Right renal cortex interstitium (tissue), 3 donors: ENCODE measurements at regions not wholly inside any gene's neighbourhood (a gene's known extent, or its start where the extent isn't known, plus 50 kb on each side); places are given as distances from the start of the nearest gene placed in this dataset.
"Not testable (repeated sequence)": the region's sequence is repeated elsewhere in the genome, so short reads cannot be mapped to it uniquely, and the experiment has no call there.

ENCODE experiments used
- DNase-seq, 3 donors: peaks; one replicate each; pipeline ENCODE4 v3.0.0-alpha.2; 2013; ENCODE audit warnings: low read depth in 3 of 3, low spot score in 2 of 3

GRCh38 chr21:20187028-20187427, 811.2 kb upstream of the NCAM2 start:
- no peak for DNase-seq

GRCh38 chr21:20201323-20201722, 796.9 kb upstream of the NCAM2 start:
- DNase-seq: not testable (repeated sequence)

DNA sequence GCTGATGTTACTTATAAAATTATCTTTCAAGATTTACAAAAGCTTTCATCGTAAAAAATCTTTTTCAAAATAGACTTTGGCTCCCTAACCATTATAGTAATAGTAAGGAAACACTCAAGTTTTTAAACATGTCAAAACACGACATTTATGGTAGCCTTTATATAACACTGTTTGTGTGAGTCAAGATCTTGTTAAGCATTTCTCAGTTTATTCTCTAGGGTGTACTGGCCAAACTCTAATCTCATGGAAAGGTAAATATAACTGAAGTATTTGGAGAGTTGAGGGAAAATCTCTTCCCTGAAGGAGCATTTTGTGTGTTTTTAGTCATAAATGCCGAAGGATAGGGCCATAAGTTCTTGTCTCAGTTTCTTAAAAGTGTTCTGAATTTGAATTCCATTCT, 790.9 kb upstream of the NCAM2 start:
- DNase-seq: no peak

- no peak for DNase-seq
These were observed 782.2 kb upstream of the NCAM2 start for GRCh38 chr21:20215959-20216358.

DNA sequence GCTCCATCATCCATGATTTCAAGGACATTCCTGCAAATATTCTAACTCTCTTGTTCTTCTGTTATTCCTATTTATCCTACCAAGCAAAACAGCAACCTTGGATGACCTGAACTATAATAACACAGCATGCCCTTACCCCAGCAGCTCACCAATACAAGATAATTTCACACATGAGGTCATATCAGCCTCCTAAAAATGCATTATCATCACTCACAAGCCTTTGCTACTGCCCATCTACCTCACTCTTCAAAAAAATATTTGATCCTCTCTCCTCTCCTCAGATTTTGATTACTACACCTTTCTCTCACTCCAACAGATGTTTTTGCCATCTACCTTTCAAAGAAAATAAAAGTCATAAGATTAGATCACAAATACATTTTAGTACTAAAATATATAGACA, 777.6 kb upstream of the NCAM2 start:
- DNase-seq: no peak

DNA sequence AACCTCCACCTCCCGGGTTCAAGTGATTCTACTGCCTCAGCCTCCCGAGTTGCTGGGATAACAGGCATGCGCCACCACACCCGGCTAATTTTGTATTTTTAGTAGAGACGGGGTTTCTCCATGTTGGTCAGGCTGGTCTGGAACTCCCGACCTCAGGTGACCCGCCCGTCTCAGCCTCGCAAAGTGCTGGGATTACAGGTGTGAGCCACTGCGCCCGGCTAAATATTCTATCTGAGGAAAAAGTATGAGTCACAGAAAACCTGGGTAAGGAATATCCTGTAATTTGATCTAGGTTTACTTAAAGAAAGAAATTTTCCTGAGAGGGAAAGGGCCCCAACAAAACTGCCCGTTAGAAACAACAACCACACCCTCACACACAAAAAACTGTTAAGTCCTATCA, 776.2 kb upstream of the NCAM2 start:
- DNase-seq: not testable (repeated sequence)

GRCh38 chr21:20236649-20237048, 761.6 kb upstream of the NCAM2 start:
- DNase-seq: not testable (repeated sequence)

- DNase-seq: no peak
These were observed 748.8 kb upstream of the NCAM2 start for GRCh38 chr21:20249401-20249800.

DNA sequence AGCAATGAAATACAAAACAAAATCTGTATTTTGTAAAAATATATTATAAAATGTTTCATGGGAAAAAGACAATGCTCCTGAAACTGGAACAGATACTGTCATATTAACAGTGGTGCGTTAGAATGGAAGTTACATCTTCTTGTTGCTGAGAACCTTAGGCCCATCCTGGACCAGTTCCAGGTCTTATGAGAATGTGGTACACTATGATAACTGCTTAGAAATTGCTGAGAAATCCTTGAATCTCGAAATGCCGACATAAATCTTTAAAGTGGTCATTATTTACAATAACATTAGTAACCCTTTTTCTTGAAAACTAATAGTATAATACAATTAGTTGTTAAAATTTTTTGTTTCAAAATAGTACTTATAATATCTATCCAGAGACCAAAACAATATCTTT, 747.9 kb upstream of the NCAM2 start:
- no peak for DNase-seq

DNA sequence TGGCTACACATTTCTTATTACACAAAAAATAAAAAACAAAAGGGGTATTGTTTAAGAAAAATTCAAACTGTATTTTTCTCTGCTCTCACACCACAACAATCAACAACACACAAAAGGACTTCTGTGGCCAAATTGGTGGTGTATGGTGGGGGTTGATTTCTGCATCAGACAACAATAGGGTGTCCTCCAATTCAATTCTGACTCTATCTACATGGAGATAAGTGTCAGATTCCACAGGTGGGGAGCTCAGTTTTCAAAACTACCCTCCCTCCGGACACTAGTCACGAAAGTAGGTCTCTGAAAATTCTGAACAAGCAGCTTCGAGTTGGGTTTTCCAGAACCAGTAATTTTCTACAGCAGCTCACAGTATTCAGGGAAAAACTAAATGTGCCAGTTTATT, 744.9 kb upstream of the NCAM2 start:
- no peak for DNase-seq

DNA sequence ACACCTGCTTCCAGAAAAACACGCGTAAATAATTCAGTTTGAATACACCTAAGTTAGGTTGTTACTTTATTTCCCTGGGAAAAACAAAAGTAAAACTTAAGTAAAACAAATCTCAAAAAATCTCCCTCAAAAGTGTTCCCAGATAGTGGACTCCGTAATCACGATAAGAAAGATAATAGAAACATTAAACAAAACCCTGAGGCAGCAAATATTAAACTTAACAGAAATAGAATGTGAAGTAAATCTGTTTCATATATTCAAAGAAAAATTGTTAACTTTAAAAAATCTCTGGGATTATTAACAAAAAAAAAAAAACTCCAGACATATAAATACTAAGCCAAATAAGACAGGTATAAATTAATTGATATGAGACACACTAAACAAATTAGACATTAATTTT, 743.2 kb upstream of the NCAM2 start:
- DNase-seq: no peak

DNA sequence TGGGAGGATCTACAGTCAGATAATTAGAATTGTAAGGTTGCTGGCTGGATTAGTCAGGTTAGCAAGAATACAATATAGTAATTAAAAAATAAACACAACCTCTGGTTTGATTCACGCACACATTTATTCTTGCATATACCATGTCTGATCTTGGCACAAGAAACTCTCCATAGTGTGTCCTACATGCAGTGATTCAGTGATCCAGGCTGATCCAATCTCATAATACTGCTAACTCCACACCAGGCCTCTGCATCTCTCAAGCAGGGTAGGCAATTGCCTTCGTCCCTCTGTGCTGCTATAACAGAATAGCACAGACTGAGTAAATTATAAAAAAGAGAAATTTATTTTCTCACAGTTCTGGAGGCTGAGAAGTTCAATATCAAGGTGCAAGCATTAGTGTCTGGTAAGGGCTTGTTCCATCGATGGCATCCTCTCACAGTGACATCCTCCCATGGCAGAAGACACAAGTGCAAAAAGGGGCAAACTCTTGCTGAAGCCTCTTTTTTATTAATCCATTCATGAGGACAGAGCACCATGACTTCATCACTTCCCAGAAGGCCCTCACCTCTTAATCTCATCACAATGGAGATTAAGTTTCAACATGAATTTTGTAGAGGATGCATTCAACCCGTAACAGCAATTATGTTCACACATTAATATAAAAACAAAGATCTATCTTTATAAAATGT, 741.0 kb upstream of the NCAM2 start:
- DNase-seq: no peak

GRCh38 chr21:20258542-20258941, 739.7 kb upstream of the NCAM2 start:
- no peak for DNase-seq

DNA sequence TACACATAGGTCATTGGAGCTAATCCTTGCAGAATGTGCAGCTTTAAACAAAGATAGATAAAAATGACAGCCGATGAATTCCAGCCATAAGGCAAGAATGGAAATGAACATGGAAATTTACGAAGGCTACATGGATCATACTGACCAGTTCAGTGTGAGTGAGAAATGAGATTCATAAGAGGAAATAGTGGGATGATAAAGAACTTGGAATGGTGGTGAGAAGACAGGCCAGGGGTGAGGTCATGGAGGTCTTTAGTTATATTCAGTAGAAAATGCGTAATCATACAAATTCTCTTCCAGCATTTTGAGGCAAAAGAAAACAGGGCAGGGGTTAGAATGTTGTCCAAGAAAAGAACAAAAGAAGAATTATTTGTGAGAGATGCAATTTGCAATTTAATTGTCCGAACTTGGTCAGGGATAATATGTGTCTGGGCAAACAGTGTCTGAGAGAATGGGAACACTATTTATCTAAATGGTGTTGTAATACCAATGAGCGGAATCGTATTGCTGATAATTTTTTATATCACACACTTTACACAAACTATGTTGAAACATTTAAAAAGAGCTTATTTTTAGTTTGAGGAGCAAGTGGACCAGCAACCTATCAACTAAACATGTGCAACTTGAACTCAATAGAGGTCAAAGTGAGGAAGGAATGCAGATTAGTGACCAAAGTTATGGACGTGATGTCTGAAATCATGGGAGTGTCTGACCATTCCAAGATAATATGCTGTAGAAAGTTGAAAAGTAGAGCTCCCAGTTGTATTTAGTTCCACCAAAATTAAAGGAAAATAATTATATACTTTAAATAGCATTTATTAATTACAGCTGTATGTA, 739.0 kb upstream of the NCAM2 start:
- DNase-seq: no peak

DNA sequence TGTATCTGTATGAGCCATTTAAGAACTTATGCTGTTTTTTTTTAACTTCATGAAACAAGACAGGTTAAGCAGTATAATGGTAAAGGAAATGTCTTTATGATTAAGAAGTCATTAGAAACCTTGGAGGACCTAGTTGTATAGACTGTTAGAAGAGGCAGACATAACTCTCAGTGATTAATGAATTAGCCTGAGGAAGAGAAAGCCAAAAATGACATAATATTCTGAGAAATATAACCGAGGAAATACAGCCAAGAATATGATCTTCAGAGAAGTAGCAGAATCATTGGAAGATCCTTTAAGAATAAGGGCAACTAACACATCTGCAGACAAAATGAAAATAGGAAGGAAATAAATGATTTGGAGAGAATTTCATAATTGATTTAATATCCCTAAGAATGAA, 738.1 kb upstream of the NCAM2 start:
- no peak for DNase-seq

DNA sequence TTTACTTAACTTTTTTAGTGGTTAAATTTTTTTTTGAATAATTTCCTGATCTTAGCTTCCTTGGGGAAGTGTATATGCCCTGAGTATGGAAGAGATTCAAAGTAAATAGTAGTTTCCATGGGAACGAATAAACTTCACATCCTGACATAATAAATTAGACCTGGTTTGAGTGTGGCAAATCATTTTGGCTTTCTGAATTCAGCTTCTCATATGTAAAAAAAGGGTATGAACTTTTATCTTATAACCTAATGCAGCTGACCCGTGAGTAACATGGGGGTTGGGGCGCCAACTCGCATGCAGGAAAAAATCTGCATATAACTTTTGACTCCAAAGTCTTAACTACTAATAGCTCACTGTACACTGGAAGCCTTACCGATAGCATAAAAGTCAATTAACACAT, 736.8 kb upstream of the NCAM2 start:
- no peak for DNase-seq

DNA sequence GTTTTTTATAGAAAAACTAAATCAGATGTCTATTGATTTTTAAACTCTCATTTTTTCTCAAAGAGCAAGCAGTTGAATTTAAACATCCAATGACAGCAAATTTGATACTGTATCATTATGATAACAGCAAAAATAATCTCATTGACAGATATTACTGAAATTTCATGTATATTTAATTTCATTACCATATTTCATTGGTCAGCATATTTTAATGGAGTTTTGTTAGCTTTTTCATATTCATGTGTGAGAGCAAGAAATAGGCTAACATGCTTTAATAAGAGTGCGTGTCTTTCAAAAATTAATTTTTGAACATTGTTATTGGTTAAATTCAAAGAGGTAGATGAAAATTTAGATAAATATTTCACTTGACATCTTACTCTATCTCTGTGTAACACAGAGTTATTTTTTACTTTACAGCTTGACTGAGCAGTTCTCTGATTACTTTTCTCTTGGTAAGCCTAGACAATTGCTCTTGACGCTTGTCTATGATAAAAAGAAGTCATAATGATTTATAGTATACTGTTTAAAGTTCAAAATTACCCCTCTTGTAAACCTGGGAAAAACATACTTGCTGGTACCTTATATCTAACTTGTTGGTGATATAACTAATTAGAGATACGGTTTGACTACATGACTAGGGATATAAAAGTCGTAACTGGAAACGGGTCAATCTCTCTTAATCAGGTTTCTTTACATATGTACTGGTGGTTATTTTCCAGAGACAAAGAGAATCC, 732.3 kb upstream of the NCAM2 start:
- DNase-seq: no peak

- no peak for DNase-seq
These were observed 731.8 kb upstream of the NCAM2 start for GRCh38 chr21:20266441-20266710.

GRCh38 chr21:20270365-20271055, 727.7 kb upstream of the NCAM2 start:
- DNase-seq: no peak

DNA sequence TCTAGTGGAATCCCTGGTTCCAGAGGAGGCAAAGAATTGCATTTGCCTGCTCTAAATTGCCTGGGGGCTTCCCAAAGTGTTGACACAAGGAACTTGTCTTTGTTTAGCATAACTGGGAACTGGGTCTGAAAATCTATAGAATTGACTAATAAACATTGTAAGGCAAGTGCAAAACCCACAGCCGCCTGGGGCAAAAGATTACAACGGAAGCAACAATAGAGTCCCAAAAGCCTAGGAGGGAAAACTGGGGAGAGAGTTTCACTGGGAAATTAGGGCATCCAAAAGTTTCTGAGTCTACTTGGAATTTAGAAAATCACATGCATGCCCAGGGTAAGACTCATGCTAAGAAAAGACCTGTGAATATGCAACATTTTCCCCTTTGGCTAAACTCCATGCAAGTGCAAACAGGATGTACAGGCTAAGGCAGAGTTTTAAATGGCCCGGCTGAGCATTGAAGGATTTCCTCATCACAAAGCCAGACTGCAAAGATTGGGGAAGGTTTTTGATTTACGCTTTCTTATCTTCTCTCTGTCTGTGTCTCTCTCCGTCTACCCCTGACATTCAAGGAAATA, 725.3 kb upstream of the NCAM2 start:
- DNase-seq: no peak

DNA sequence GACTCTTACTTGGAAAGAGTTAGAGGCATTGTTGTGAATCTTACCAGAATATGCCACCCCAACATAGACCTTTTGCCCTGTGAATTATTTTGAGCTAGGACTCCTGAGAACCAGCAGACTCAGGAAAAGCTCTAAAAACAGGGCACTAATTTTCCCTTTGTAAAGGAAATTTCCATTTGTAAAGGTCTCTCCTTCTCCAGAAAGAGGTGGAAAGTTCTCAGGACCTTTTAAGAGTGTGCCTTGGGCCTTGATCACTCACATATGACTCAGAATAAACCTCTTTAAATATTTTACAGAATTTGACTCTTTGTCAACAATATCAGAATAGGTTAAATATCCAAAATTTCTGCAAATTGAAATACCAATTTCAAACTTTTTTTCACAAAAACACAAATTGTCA, 721.8 kb upstream of the NCAM2 start:
- DNase-seq: no peak
